Body of pancreas (tissue), 4 donors: ENCODE measurements at regions not wholly inside any gene's neighbourhood (a gene's known extent, or its start where the extent isn't known, plus 50 kb on each side); places are given as distances from the start of the nearest gene placed in this dataset.

Experiments used
- CTCF ChIP-seq, 7 experiments: fragments of 450-650 bp in 4 of 7; fragments of 200-600 bp in 3 of 7; sonication (generic) in 3 of 7; IDR thresholded peaks; one replicate each; pipeline ENCODE4 v1.5.1; 2016 to 2019; ENCODE audit warnings: antibody characterized with exemption in 7 of 7
- POLR2A ChIP-seq, 3 donors: fragments of 450-650 bp; IDR thresholded peaks; one replicate each; pipeline ENCODE4 v1.6.1; 2016; ENCODE audit warnings: antibody characterized with exemption in 3 of 3, mild to moderate bottlenecking in 2 of 3

- TF ChIP-seq CTCF (IDR thresholded peaks at IDR 0.05) (no peak), POLR2A (IDR thresholded peaks at IDR 0.05) (no peak)
Observed at GRCh38 chr1:182246783-182247182, 144.8 kb downstream of the GLUL start.
